Endothelial cell of umbilical vein (primary cell): ENCODE measurements at regions not wholly inside any gene's neighbourhood (a gene's known extent, or its start where the extent isn't known, plus 50 kb on each side); places are given as distances from the start of the nearest gene placed in this dataset.
A peak's percentile ranks its signal among the peaks of the same experiment; 100 is the strongest.

ENCODE experiments used
- BruUV-seq: library from RNA; stranded (reverse); fragments of 400-500 nt; replicated peaks from 2 replicates; lab custom pipeline; 2021; lab: Mats Ljungman, UMichigan
- CTCF ChIA-PET: fragments of 300-600, 350-600 bp; sonication (Branson Sonifier 250); formaldehyde crosslinking; loops from one replicate; lab custom pipeline; 2021; ENCODE audit warnings: antibody characterized with exemption, inconsistent platforms; lab: Charles Lee
- POLR2A ChIA-PET: fragments of 300-600, 350-600 bp; sonication (Branson Sonifier 250); formaldehyde crosslinking; loops from one replicate; lab custom pipeline; 2021; ENCODE audit warnings: antibody characterized with exemption, inconsistent platforms; lab: Charles Lee
- DNase-seq: peaks from one replicate; pipeline ENCODE4 v3.0.0-alpha.2; 2011; ENCODE audit warnings: low read depth, low spot score
- FAIRE-seq: peaks from 2 replicates; lab custom pipeline; 2011; peaks lifted over from hg19 to GRCh38; lab: Jason Lieb, UNC
- H2AFZ ChIP-seq: 2 replicates; pipeline ENCODE4 v1.6.0; 2012; ENCODE audit warnings: low read depth, low read length, control low read depth, inconsistent platforms
- H3K27ac ChIP-seq: 2 replicates; pipeline ENCODE4 v1.5.1; 2011; ENCODE audit warnings: low read depth, mild to moderate bottlenecking, control low read depth, low read length, moderate library complexity; ENCODE audit not compliant: insufficient read depth
- H3K27me3 ChIP-seq, 2 experiments: 2 replicates each; pipeline versions ENCODE4 v1.6.0 to v1.6.1; 2011; ENCODE audit warnings: low read length in 2 of 2, mixed read lengths in 1 of 2; ENCODE audit not compliant: control insufficient read depth in 2 of 2, insufficient read depth in 2 of 2
- H3K36me3 ChIP-seq, 2 experiments: 2 replicates in 1 of 2; 3 replicates in 1 of 2; pipeline ENCODE4 v1.5.1; 2011; ENCODE audit warnings: low read length in 2 of 2, mild to moderate bottlenecking in 1 of 2, moderate library complexity in 1 of 2; ENCODE audit not compliant: control insufficient read depth in 2 of 2, insufficient read depth in 2 of 2; ENCODE audit errors: extremely low read depth in 1 of 2
- H3K4me1 ChIP-seq: 3 replicates; pipeline ENCODE4 v1.5.1; 2011; ENCODE audit warnings: mild to moderate bottlenecking, low read length; ENCODE audit not compliant: control insufficient read depth, insufficient read depth; ENCODE audit errors: extremely low read depth
- H3K4me2 ChIP-seq: 2 replicates; pipeline ENCODE4 v1.6.1; 2011; ENCODE audit warnings: low read length, control low read depth, mixed read lengths; ENCODE audit not compliant: insufficient read depth
- H3K4me3 ChIP-seq, 3 experiments: fragments of 200-600 bp in 1 of 3; sonication (generic), shearing (Covaris generic) in 1 of 3; replicated peaks in 1 of 3; 2 replicates each; pipeline ENCODE4 v1.5.1; 2011 to 2016; ENCODE audit warnings: control low read depth in 3 of 3, low read length in 3 of 3, mild to moderate bottlenecking in 2 of 3, inconsistent platforms in 1 of 3, low read depth in 1 of 3, moderate library complexity in 1 of 3; ENCODE audit not compliant: insufficient read depth in 1 of 3
- H3K79me2 ChIP-seq: 2 replicates; pipeline ENCODE4 v1.6.0; 2012; ENCODE audit warnings: low read length, inconsistent platforms; ENCODE audit not compliant: control insufficient read depth, insufficient read depth
- H3K9ac ChIP-seq: replicated peaks from 2 replicates; pipeline ENCODE3; 2011; ENCODE audit warnings: low read length, control low read depth; ENCODE audit not compliant: insufficient read depth; ENCODE audit errors: extremely low read depth
- H3K9me1 ChIP-seq: replicated peaks from 3 replicates; pipeline ENCODE4 v1.6.0; 2011; ENCODE audit warnings: mild to moderate bottlenecking, low read length; ENCODE audit not compliant: control insufficient read depth, insufficient read depth; ENCODE audit errors: extremely low read depth
- H3K9me3 ChIP-seq: replicated peaks from 2 replicates; pipeline ENCODE4 v1.5.1; 2012; ENCODE audit warnings: low read length, inconsistent platforms; ENCODE audit not compliant: control insufficient read depth, insufficient read depth
- H4K20me1 ChIP-seq: replicated peaks from 2 replicates; pipeline ENCODE3; 2011; ENCODE audit warnings: mild to moderate bottlenecking, low read length; ENCODE audit not compliant: control insufficient read depth, insufficient read depth; ENCODE audit errors: extremely low read depth
- CTCF ChIP-seq, 2 donors: IDR thresholded peaks; 1 replicate in 1 of 2; 2 replicates in 1 of 2; pipeline ENCODE4 v1.5.1; 2011; ENCODE audit warnings: low read length in 2 of 2, mild to moderate bottlenecking in 2 of 2, moderate library complexity in 2 of 2, control low read depth in 1 of 2, inconsistent platforms in 1 of 2, low read depth in 1 of 2; ENCODE audit not compliant: insufficient read depth in 1 of 2; ENCODE audit errors: extremely low read depth in 1 of 2
- EZH2 ChIP-seq: IDR thresholded peaks from 2 replicates; pipeline ENCODE4 v1.6.1; 2012; ENCODE audit warnings: borderline replicate concordance, low read depth, mild to moderate bottlenecking, moderate library complexity, low read length, inconsistent platforms; ENCODE audit not compliant: severe bottlenecking
- FOS ChIP-seq: IDR thresholded peaks from 2 replicates; pipeline ENCODE4 v1.6.1; 2011; ENCODE audit warnings: mild to moderate bottlenecking, low read length, moderate library complexity, borderline replicate concordance; ENCODE audit not compliant: insufficient read depth
- GATA2 ChIP-seq: IDR thresholded peaks from 2 replicates; pipeline ENCODE4 v1.7.0; 2011; ENCODE audit warnings: low read depth, mild to moderate bottlenecking, moderate library complexity, mixed read lengths, low read length; ENCODE audit not compliant: insufficient read length, insufficient read depth
- JUN ChIP-seq: IDR thresholded peaks from 2 replicates; pipeline ENCODE4 v1.6.1; 2011; ENCODE audit warnings: borderline replicate concordance, low read depth; ENCODE audit not compliant: insufficient read length, insufficient read depth
- MAX ChIP-seq: IDR thresholded peaks from 2 replicates; pipeline ENCODE4 v1.6.1; 2011; ENCODE audit not compliant: insufficient read depth, insufficient read length
- MYC ChIP-seq: IDR thresholded peaks from one replicate; pipeline ENCODE4 v1.6.1; 2011; ENCODE audit warnings: mild to moderate bottlenecking, low read depth, low read length
- POLR2A ChIP-seq: IDR thresholded peaks from 2 replicates; pipeline ENCODE4 v1.6.1; 2012; ENCODE audit warnings: low read depth, mild to moderate bottlenecking, control low read depth, low read length
- POLR2AphosphoS5 ChIP-seq: IDR thresholded peaks from 2 replicates; pipeline ENCODE4 v1.6.1; 2012; ENCODE audit warnings: low read depth, mild to moderate bottlenecking, control low read depth, low read length, moderate library complexity; ENCODE audit not compliant: insufficient read depth
- dilution Hi-C: fragments of 300-500 bp; cut with MboI; formaldehyde crosslinking; loops from one replicate; pipeline ENCODE4 v1.15.0; 2019; ENCODE audit warnings: low sequenced_read_pairs; ENCODE audit not compliant: extremely low pct_ligation_motif_present
- intact Hi-C: fragments of 100-400 bp; cut with micrococcal nuclease; formaldehyde crosslinking; loops from one replicate; pipeline ENCODE4 v1.10.0; 2022

GRCh38 chr7:52961084-52961483 is 74.3 kb upstream of the POM121L12 start:
- H3K4me3 ChIP-seq = no peak overlapping the region
- peaks cover 27% of the 10 kb centered on the region for H3K4me1 ChIP-seq
- no TSS peak for BruUV-seq
- dilution Hi-C loops = no loop called here
- FAIRE-seq (no peak), DNase-seq (peak; percentile 50)
- intact Hi-C loops = loop anchor here (1.0 kb wide), 1 partner anchor 158 kb away; no protein-coding TSS in a partner anchor
- no peaks in the 10 kb centered on the region for H3K27me3 ChIP-seq
- H3K9me1 ChIP-seq = no peaks in the 10 kb centered on the region
- H2AFZ ChIP-seq = no peak overlapping the region
- no peak overlapping the region for H3K9ac ChIP-seq
- TF ChIP-seq JUN = peak; percentile 74
- TF ChIP-seq GATA2 = no peak
- no peak for TF ChIP-seq POLR2AphosphoS5
- no peaks in the 10 kb centered on the region for H3K9me3 ChIP-seq
- no peaks in the 10 kb centered on the region for H3K36me3 ChIP-seq
- H4K20me1 ChIP-seq = no peaks in the 10 kb centered on the region
- H3K27ac ChIP-seq = peak overlapping the region; percentile 39
- no peaks in the 10 kb centered on the region for H3K79me2 ChIP-seq
- CTCF ChIA-PET = no interaction called here
- POLR2A ChIA-PET = no interaction called here
- no peak overlapping the region for H3K4me2 ChIP-seq

- Histone ChIP-seq H3K4me1 (peaks cover 37% of the 10 kb centered on the region), H3K9me1 (no peaks in the 10 kb centered on the region), H3K27me3 (no peaks in the 10 kb centered on the region), H3K79me2 (no peaks in the 10 kb centered on the region), H3K4me3 (no peak overlapping the region), H3K9me3 (no peaks in the 10 kb centered on the region), H4K20me1 (no peaks in the 10 kb centered on the region), H2AFZ (no peak overlapping the region), H3K9ac (no peak overlapping the region), H3K36me3 (no peaks in the 10 kb centered on the region), H3K27ac (no peak overlapping the region), H3K4me2 (no peak overlapping the region)
- dilution Hi-C loops (no loop called here), intact Hi-C loops (loop anchor here (5.0 kb wide), 2 partner anchors 137 to 257 kb away; no protein-coding TSS in a partner anchor)
- TF ChIP-seq FOS (no peak), POLR2AphosphoS5 (no peak), MAX (no peak), GATA2 (no peak), JUN (no peak), MYC (no peak), POLR2A (no peak), EZH2 (no peak), CTCF (IDR thresholded peaks at IDR 0.05; ENCODE audit: extremely low read depth in 1 of 2, insufficient read depth in 1 of 2, low read depth in 1 of 2, low read length in 2 of 2) (no peak)
- DNase-seq = no peak
- no peak for FAIRE-seq
- TSS peak; percentile 17 for BruUV-seq
- CTCF ChIA-PET = no interaction called here
- POLR2A ChIA-PET = no interaction called here
These were observed 75.4 kb upstream of the POM121L12 start for GRCh38 chr7:52959878-52960660.
